ENCODE measurements at regions not wholly inside any gene's neighbourhood (a gene's known extent, or its start where the extent isn't known, plus 50 kb on each side); places are given as distances from the start of the nearest gene placed in this dataset.

GRCh38 chr2:116842164-116842563, 972.3 kb upstream of the DDX18 start:
- Histone ChIP-seq H3K4me3 (ENCODE audit: low read depth, low read length) (no peak overlapping the region), H3K4me1 (no peaks in the 10 kb centered on the region), H3K27me3 (no peaks in the 10 kb centered on the region), H3K36me3 (no peaks in the 10 kb centered on the region), H3K9me3 (no peaks in the 10 kb centered on the region)
- no peak for TF ChIP-seq CTCF (IDR thresholded peaks at IDR 0.05; ENCODE audit: low read depth, low read length)
- DNase-seq = no peak

- no peak for DNase-seq
- H3K27me3 ChIP-seq = no peaks in the 10 kb centered on the region
- H3K4me1 ChIP-seq = no peaks in the 10 kb centered on the region
- no peak overlapping the region for H3K4me3 ChIP-seq (ENCODE audit: low read depth, low read length)
- no peaks in the 10 kb centered on the region for H3K9me3 ChIP-seq
- TF ChIP-seq CTCF (IDR thresholded peaks at IDR 0.05; ENCODE audit: low read depth, low read length) = no peak
- no peaks in the 10 kb centered on the region for H3K36me3 ChIP-seq
Observed at GRCh38 chr2:116859708-116860107, 954.8 kb upstream of the DDX18 start.

GRCh38 chr2:116874021-116874420, 940.5 kb upstream of the DDX18 start:
- DNase-seq = no peak
- H3K4me1 ChIP-seq = no peaks in the 10 kb centered on the region
- H3K36me3 ChIP-seq = no peaks in the 10 kb centered on the region
- H3K9me3 ChIP-seq = no peaks in the 10 kb centered on the region
- H3K4me3 ChIP-seq (ENCODE audit: low read depth, low read length) = no peak overlapping the region
- TF ChIP-seq CTCF (IDR thresholded peaks at IDR 0.05; ENCODE audit: low read depth, low read length) = no peak
- H3K27me3 ChIP-seq = no peaks in the 10 kb centered on the region

GRCh38 chr2:116877274-116877673, 937.2 kb upstream of the DDX18 start:
- no peaks in the 10 kb centered on the region for H3K27me3 ChIP-seq
- no peaks in the 10 kb centered on the region for H3K9me3 ChIP-seq
- no peaks in the 10 kb centered on the region for H3K36me3 ChIP-seq
- TF ChIP-seq CTCF (IDR thresholded peaks at IDR 0.05; ENCODE audit: low read depth, low read length) = no peak
- H3K4me3 ChIP-seq (ENCODE audit: low read depth, low read length) = no peak overlapping the region
- DNase-seq = no peak
- H3K4me1 ChIP-seq = no peaks in the 10 kb centered on the region

GRCh38 chr2:116877944-116878343, 936.5 kb upstream of the DDX18 start:
- no peaks in the 10 kb centered on the region for H3K9me3 ChIP-seq
- no peaks in the 10 kb centered on the region for H3K27me3 ChIP-seq
- H3K36me3 ChIP-seq = no peaks in the 10 kb centered on the region
- DNase-seq = no peak
- H3K4me1 ChIP-seq = no peaks in the 10 kb centered on the region
- TF ChIP-seq CTCF (IDR thresholded peaks at IDR 0.05; ENCODE audit: low read depth, low read length) = no peak
- H3K4me3 ChIP-seq (ENCODE audit: low read depth, low read length) = no peak overlapping the region

GRCh38 chr2:116879650-116880160, 934.8 kb upstream of the DDX18 start:
- H3K36me3 ChIP-seq = no peaks in the 10 kb centered on the region
- H3K4me1 ChIP-seq = no peaks in the 10 kb centered on the region
- no peaks in the 10 kb centered on the region for H3K27me3 ChIP-seq
- DNase-seq = no peak
- H3K4me3 ChIP-seq (ENCODE audit: low read depth, low read length) = no peak overlapping the region
- TF ChIP-seq CTCF (IDR thresholded peaks at IDR 0.05; ENCODE audit: low read depth, low read length) = no peak
- H3K9me3 ChIP-seq = no peaks in the 10 kb centered on the region
